IMR-90 (cell line): ENCODE measurements at regions not wholly inside any gene's neighbourhood (a gene's known extent, or its start where the extent isn't known, plus 50 kb on each side); places are given as distances from the start of the nearest gene placed in this dataset.

Experiments
- ATAC-seq: fragments of 200-7000 bp; cut with Tn5 transposase; 2 replicates; pipeline ENCODE4 v1.9.1; 2020; ENCODE audit warnings: low read depth, mild to moderate bottlenecking, moderate library complexity
- BruUV-seq: library from RNA; stranded (reverse); fragments of 400-500 nt; replicated peaks from 2 replicates; lab custom pipeline; 2021; lab: Mats Ljungman, UMichigan
- CTCF ChIA-PET: fragments of 300-600 bp; formaldehyde crosslinking; extraction: SDS; loops from one replicate; lab custom pipeline; 2021; ENCODE audit warnings: antibody characterized with exemption; lab: Yijun Ruan, JAX
- POLR2A ChIA-PET: fragments of 300-600 bp; sonication (Branson Sonifier 250); formaldehyde crosslinking; loops from one replicate; lab custom pipeline; 2022; ENCODE audit warnings: antibody characterized with exemption; ENCODE audit not compliant: unreplicated experiment; lab: Charles Lee
- DNase-seq: peaks from one replicate; pipeline ENCODE4 v3.0.0; 2013
- H2AFZ ChIP-seq: replicated peaks from 2 replicates; pipeline ENCODE3; 2013; ENCODE audit warnings: low read length, mild to moderate bottlenecking; ENCODE audit not compliant: poor library complexity
- H2AK5ac ChIP-seq: 2 replicates; pipeline ENCODE4 v1.6.1; 2013; ENCODE audit warnings: low read depth, low read length, inconsistent platforms
- H2AK9ac ChIP-seq: replicated peaks from 2 replicates; pipeline ENCODE3; 2013; ENCODE audit warnings: mild to moderate bottlenecking, low read depth, low read length, moderate library complexity; ENCODE audit not compliant: poor library complexity
- H2BK120ac ChIP-seq: 2 replicates; pipeline ENCODE4 v1.6.1; 2013; ENCODE audit warnings: low read depth, low read length, inconsistent platforms
- H2BK15ac ChIP-seq: 3 replicates; pipeline ENCODE4 v1.6.1; 2013; ENCODE audit warnings: low read depth, low read length, inconsistent platforms
- H2BK20ac ChIP-seq: 2 replicates; pipeline ENCODE4 v1.6.1; 2013; ENCODE audit warnings: low read depth, mild to moderate bottlenecking, inconsistent platforms, low read length, moderate library complexity
- H2BK5ac ChIP-seq: 2 replicates; pipeline ENCODE4 v1.6.1; 2013; ENCODE audit warnings: mild to moderate bottlenecking, low read depth, low read length, inconsistent platforms; ENCODE audit not compliant: poor library complexity, severe bottlenecking
- H3K14ac ChIP-seq: replicated peaks from 2 replicates; pipeline ENCODE4 v1.6.1; 2013; ENCODE audit warnings: low read depth, low read length, inconsistent platforms
- H3K18ac ChIP-seq: 2 replicates; pipeline ENCODE4 v1.6.1; 2013; ENCODE audit warnings: low read depth, low read length, control low read depth
- H3K23ac ChIP-seq: 2 replicates; pipeline ENCODE4 v1.6.1; 2013; ENCODE audit warnings: low read depth, low read length, inconsistent platforms
- H3K27ac ChIP-seq: 2 replicates; pipeline ENCODE4 v1.5.1; 2013; ENCODE audit warnings: mild to moderate bottlenecking, control low read depth, low read length; ENCODE audit not compliant: insufficient read depth
- H3K27me3 ChIP-seq: 2 replicates; pipeline ENCODE4 v1.6.1; 2013; ENCODE audit warnings: low read length; ENCODE audit not compliant: control insufficient read depth, insufficient read depth
- H3K36me3 ChIP-seq: 2 replicates; pipeline ENCODE4 v1.6.1; 2013; ENCODE audit warnings: low read length, mixed read lengths; ENCODE audit not compliant: control insufficient read depth, insufficient read depth
- H3K4ac ChIP-seq: 2 replicates; pipeline ENCODE4 v1.6.1; 2013; ENCODE audit warnings: low read depth, low read length, inconsistent platforms
- H3K4me1 ChIP-seq: 2 replicates; pipeline ENCODE4 v1.6.1; 2013; ENCODE audit warnings: low read length, mixed read lengths; ENCODE audit not compliant: control insufficient read depth, insufficient read depth
- H3K4me2 ChIP-seq: 2 replicates; pipeline ENCODE4 v1.6.1; 2013; ENCODE audit warnings: low read depth, mild to moderate bottlenecking, control low read depth, low read length, moderate library complexity
- H3K4me3 ChIP-seq: 2 replicates; pipeline ENCODE4 v1.5.1; 2013; ENCODE audit warnings: low read depth, mild to moderate bottlenecking, control low read depth, low read length, moderate library complexity; ENCODE audit not compliant: insufficient read depth
- H3K56ac ChIP-seq: 2 replicates; pipeline ENCODE4 v1.6.1; 2013; ENCODE audit warnings: low read length, inconsistent platforms; ENCODE audit not compliant: insufficient read depth; ENCODE audit errors: extremely low read depth
- H3K79me1 ChIP-seq, 2 experiments: 2 replicates each; pipeline ENCODE4 v1.6.1; 2013; ENCODE audit warnings: low read length in 2 of 2, inconsistent platforms in 1 of 2, low read depth in 1 of 2
- H3K9ac ChIP-seq: 2 replicates; pipeline ENCODE4 v1.6.1; 2013; ENCODE audit warnings: low read depth, low read length, control low read depth
- H3K9me1 ChIP-seq: 2 replicates; pipeline ENCODE4 v1.6.1; 2013; ENCODE audit warnings: low read length, inconsistent platforms; ENCODE audit not compliant: insufficient read depth
- H3K9me3 ChIP-seq: 2 replicates; pipeline ENCODE4 v1.6.1; 2013; ENCODE audit warnings: low read length; ENCODE audit not compliant: control insufficient read depth, insufficient read depth
- H4K20me1 ChIP-seq: 2 replicates; pipeline ENCODE4 v1.6.1; 2013; ENCODE audit warnings: low read length, inconsistent platforms; ENCODE audit not compliant: insufficient read depth
- H4K5ac ChIP-seq: 2 replicates; pipeline ENCODE4 v1.6.1; 2013; ENCODE audit warnings: mild to moderate bottlenecking, low read depth, low read length, control low read depth
- H4K8ac ChIP-seq, 2 experiments: 2 replicates each; pipeline ENCODE4 v1.6.1; 2013; ENCODE audit warnings: low read depth in 2 of 2, low read length in 2 of 2, control low read depth in 1 of 2, inconsistent platforms in 1 of 2
- H4K91ac ChIP-seq: 2 replicates; pipeline ENCODE4 v1.6.1; 2013; ENCODE audit warnings: low read depth, low read length, inconsistent platforms; ENCODE audit not compliant: insufficient read depth
- BHLHE40 ChIP-seq: fragments of 150-350 bp; IDR thresholded peaks from 2 replicates; pipeline ENCODE4 v1.6.1; 2016; ENCODE audit warnings: mild to moderate bottlenecking, low read depth, low read length
- CEBPB ChIP-seq: IDR thresholded peaks from 2 replicates; pipeline ENCODE4 v1.6.1; 2012; ENCODE audit warnings: low read depth, low read length, improper control_type of control experiment
- CHD1 ChIP-seq: IDR thresholded peaks from 2 replicates; pipeline ENCODE4 v1.6.1; 2012; ENCODE audit warnings: low read depth, low read length, improper control_type of control experiment
- CTCF ChIP-seq: conservative IDR thresholded peaks from 2 replicates; pipeline ENCODE4 v1.5.1; 2012; ENCODE audit warnings: mild to moderate bottlenecking, low read depth, low read length, improper control_type of control experiment
- ELK1 ChIP-seq: fragments of 150-350 bp; IDR thresholded peaks from 2 replicates; pipeline ENCODE4 v1.6.1; 2016; ENCODE audit warnings: low read depth, mild to moderate bottlenecking, low read length, moderate library complexity, borderline replicate concordance
- FOS ChIP-seq: fragments of 150-350 bp; IDR thresholded peaks from 2 replicates; pipeline ENCODE4 v1.6.1; 2016; ENCODE audit warnings: low read depth, low read length
- MAFK ChIP-seq: IDR thresholded peaks from 2 replicates; pipeline ENCODE4 v1.6.1; 2012; ENCODE audit warnings: low read depth, low read length, improper control_type of control experiment
- MAZ ChIP-seq: IDR thresholded peaks from 2 replicates; pipeline ENCODE4 v1.6.1; 2012; ENCODE audit warnings: low read depth, mild to moderate bottlenecking, low read length, improper control_type of control experiment, moderate library complexity, borderline replicate concordance
- MXI1 ChIP-seq: IDR thresholded peaks from 2 replicates; pipeline ENCODE4 v1.6.1; 2012; ENCODE audit warnings: low read depth, mild to moderate bottlenecking, low read length, moderate library complexity, borderline replicate concordance
- NFE2L2 ChIP-seq: fragments of 150-350 bp; IDR thresholded peaks from 2 replicates; pipeline ENCODE4 v1.6.1; 2016; ENCODE audit warnings: low read depth, mild to moderate bottlenecking, low read length
- RAD21 ChIP-seq: IDR thresholded peaks from 2 replicates; pipeline ENCODE4 v1.6.1; 2012; ENCODE audit warnings: low read length, improper control_type of control experiment
- RFX5 ChIP-seq: IDR thresholded peaks from 2 replicates; pipeline ENCODE4 v1.8.0; 2012; ENCODE audit warnings: low read depth, mild to moderate bottlenecking, low read length, moderate library complexity
- SMC3 ChIP-seq: fragments of 150-350 bp; IDR thresholded peaks from 2 replicates; pipeline ENCODE4 v1.6.1; 2016; ENCODE audit warnings: low read depth, mild to moderate bottlenecking, antibody characterized with exemption, low read length, moderate library complexity
- USF2 ChIP-seq: fragments of 150-350 bp; IDR thresholded peaks from 2 replicates; pipeline ENCODE4 v1.6.1; 2017; ENCODE audit warnings: mild to moderate bottlenecking, antibody characterized with exemption, low read length, low read depth
- WGBS, 2 experiments: methylation state at CpG; one replicate each; pipeline versions ENCODE4 v1.1.5 to v1.1.7; 2013; ENCODE audit warnings: missing lambda C conversion rate in 2 of 2; ENCODE audit not compliant: insufficient read length in 1 of 2; ENCODE audit errors: extremely low coverage in 2 of 2; 5-methylcytosine and 5-hydroxymethylcytosine counted together
- dilution Hi-C: fragments of 300-500 bp; cut with HindIII; formaldehyde crosslinking; loops from one replicate; pipeline ENCODE4 v1.14.3; 2018; ENCODE audit warnings: low sequenced_read_pairs; ENCODE audit not compliant: unreplicated experiment
- in situ Hi-C: fragments of 300-500 bp; cut with MboI; formaldehyde crosslinking; loops from 3 replicates; pipeline ENCODE4 v1.14.3; 2019; ENCODE audit warnings: low sequenced_read_pairs, inconsistent platforms, mixed read lengths
- intact Hi-C: fragments of 100-400 bp; cut with micrococcal nuclease; formaldehyde crosslinking; loops from 2 replicates; pipeline ENCODE4 v1.10.0; 2022

- no CpG with 5 or more reads among the region's 1 CpG for WGBS, 2 experiments
- in situ Hi-C loops, result no loop called here
- Histone ChIP-seq H3K23ac (no peak overlapping the region), H2BK120ac (no peak overlapping the region), H3K27ac (no peak overlapping the region), H4K8ac (no peak overlapping the region), H3K18ac (no peak overlapping the region), H3K4ac (no peak overlapping the region), H3K4me2 (no peak overlapping the region), H2AK5ac (no peak overlapping the region), H2AK9ac (no peak overlapping the region), H3K79me1 (no peaks in the 10 kb centered on the region), H2BK20ac (no peak overlapping the region), H3K56ac (no peak overlapping the region), H4K91ac (no peak overlapping the region), H4K20me1 (no peaks in the 10 kb centered on the region), H2AFZ (no peak overlapping the region), H2BK15ac (no peak overlapping the region), H3K27me3 (no peaks in the 10 kb centered on the region), H3K36me3 (no peaks in the 10 kb centered on the region), H3K4me3 (no peak overlapping the region), H4K5ac (no peak overlapping the region), H3K9me3 (no peaks in the 10 kb centered on the region), H2BK5ac (no peak overlapping the region), H3K9me1 (no peaks in the 10 kb centered on the region), H3K4me1 (no peaks in the 10 kb centered on the region), H3K14ac (no peak overlapping the region), H3K9ac (no peak overlapping the region)
- TF ChIP-seq MAZ (no peak), FOS (no peak), RFX5 (no peak), CEBPB (no peak), MAFK (no peak), SMC3 (no peak), CTCF (no peak), USF2 (no peak), RAD21 (no peak), CHD1 (no peak), NFE2L2 (no peak), ELK1 (no peak), MXI1 (no peak), BHLHE40 (no peak)
- ChIA-PET POLR2A (no interaction called here), CTCF (no interaction called here)
- DNase-seq, result no peak
- ATAC-seq, result no peak
- dilution Hi-C loops, result no loop called here
- no TSS peak for BruUV-seq
- intact Hi-C loops, result no loop called here
Measured at GRCh38 chr18:39244242-39244641, 1678.6 kb upstream of the CELF4 start.
